ENCODE measurements at regions not wholly inside any gene's neighbourhood (a gene's known extent, or its start where the extent isn't known, plus 50 kb on each side); places are given as distances from the start of the nearest gene placed in this dataset.
"Not testable (repeated sequence)": the region's sequence is repeated elsewhere in the genome, so short reads cannot be mapped to it uniquely, and the experiment has no call there.

DNA sequence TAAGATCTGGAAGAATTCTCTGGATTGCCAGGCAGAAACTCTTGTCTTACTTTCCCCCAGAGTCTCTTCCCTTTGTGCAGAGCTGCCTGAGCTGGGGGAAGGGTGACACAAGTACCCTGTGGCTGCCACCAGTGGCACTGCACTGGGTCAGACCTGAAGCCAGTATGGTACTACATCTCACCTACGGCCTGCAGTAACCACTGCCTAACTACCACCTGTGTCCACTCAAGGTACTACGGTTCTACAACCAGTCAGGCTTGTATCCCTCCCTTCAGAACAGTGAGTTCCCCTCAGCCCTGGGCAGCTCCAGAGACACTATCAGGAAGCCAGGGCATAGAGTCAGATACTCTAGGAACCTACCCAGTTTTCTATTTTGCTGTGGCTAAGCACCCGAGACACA is 212.0 kb upstream of the POU5F2 start:
- ATAC-seq (ENCODE audit: insufficient number of reproducible peaks, low FRiP score, low read depth), result no peak
- Histone ChIP-seq H3K36me3 (no peaks in the 10 kb centered on the region), H3K9me3 (no peaks in the 10 kb centered on the region), H3K27me3 (replicated peaks; ENCODE audit: insufficient read depth) (no peaks in the 10 kb centered on the region), H3K4me1 (ENCODE audit: control insufficient read depth in 1 of 2, low read depth in 2 of 2) (no peaks in the 10 kb centered on the region), H3K27ac (no peak overlapping the region), H3K4me3 (no peak overlapping the region)
- TF ChIP-seq, protein P1, sequence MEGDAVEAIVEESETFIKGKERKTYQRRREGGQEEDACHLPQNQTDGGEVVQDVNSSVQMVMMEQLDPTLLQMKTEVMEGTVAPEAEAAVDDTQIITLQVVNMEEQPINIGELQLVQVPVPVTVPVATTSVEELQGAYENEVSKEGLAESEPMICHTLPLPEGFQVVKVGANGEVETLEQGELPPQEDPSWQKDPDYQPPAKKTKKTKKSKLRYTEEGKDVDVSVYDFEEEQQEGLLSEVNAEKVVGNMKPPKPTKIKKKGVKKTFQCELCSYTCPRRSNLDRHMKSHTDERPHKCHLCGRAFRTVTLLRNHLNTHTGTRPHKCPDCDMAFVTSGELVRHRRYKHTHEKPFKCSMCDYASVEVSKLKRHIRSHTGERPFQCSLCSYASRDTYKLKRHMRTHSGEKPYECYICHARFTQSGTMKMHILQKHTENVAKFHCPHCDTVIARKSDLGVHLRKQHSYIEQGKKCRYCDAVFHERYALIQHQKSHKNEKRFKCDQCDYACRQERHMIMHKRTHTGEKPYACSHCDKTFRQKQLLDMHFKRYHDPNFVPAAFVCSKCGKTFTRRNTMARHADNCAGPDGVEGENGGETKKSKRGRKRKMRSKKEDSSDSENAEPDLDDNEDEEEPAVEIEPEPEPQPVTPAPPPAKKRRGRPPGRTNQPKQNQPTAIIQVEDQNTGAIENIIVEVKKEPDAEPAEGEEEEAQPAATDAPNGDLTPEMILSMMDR (IDR thresholded peaks at IDR 0.05), result no peak
- DNase-seq (ENCODE audit: low spot score), result no peak

DNA sequence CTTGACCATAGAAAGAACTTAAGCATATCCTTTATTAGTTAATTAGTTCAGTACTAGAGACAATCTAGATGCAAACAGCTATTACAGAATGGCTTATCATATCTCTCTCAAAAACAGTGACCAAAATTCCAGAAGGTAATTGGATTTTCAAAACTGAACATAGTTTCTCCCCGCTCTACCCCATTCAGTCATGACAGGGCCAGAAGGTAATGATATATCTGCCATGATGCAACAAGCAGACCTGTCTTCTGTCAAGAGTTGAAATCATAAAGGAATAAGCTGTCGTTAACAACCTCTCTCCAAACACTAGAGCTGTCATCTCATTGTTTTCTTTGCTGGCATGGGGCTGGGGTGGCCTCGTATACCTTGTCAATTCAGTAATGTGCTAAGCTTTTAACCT is 200.5 kb upstream of the POU5F2 start:
- TF ChIP-seq, protein P1 (IDR thresholded peaks at IDR 0.05), result no peak
- ATAC-seq (ENCODE audit: insufficient number of reproducible peaks, low FRiP score, low read depth), result no peak

DNA sequence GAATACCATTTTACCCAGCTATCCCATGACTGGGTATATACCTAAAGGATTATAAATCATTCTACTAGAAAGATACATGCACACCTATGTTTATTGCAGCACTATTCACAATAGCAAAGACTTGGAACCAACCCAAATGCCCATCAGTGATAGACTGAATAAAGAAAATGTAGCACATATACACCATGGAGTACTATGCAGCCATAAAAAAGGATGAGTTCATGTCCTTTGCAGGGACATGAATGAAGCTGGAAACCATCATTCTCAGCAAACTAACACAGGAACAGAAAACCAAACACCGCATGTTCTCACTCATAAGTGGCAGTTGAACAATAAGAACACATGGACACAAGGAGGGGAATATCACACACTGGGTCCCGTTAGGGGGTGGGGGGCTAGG is 191.9 kb upstream of the POU5F2 start:
- not testable (repeated sequence) for H3K27ac ChIP-seq; H3K9me3 ChIP-seq; H3K4me3 ChIP-seq; ATAC-seq (ENCODE audit: insufficient number of reproducible peaks, low FRiP score, low read depth); H3K27me3 ChIP-seq (replicated peaks; ENCODE audit: insufficient read depth); DNase-seq (ENCODE audit: low spot score); H3K4me1 ChIP-seq (ENCODE audit: control insufficient read depth in 1 of 2, low read depth in 2 of 2); H3K36me3 ChIP-seq

More for the DNA sequence above, 200.5 kb upstream of the POU5F2 start:
- no peaks in the 10 kb centered on the region for H3K36me3 ChIP-seq
- H3K9me3 ChIP-seq, result no peaks in the 10 kb centered on the region
- H3K4me3 ChIP-seq, result no peak overlapping the region
- no peak overlapping the region for H3K27ac ChIP-seq
- no peak for DNase-seq (ENCODE audit: low spot score)
- H3K27me3 ChIP-seq (replicated peaks; ENCODE audit: insufficient read depth), result no peaks in the 10 kb centered on the region
- no peaks in the 10 kb centered on the region for H3K4me1 ChIP-seq (ENCODE audit: control insufficient read depth in 1 of 2, low read depth in 2 of 2)

DNA sequence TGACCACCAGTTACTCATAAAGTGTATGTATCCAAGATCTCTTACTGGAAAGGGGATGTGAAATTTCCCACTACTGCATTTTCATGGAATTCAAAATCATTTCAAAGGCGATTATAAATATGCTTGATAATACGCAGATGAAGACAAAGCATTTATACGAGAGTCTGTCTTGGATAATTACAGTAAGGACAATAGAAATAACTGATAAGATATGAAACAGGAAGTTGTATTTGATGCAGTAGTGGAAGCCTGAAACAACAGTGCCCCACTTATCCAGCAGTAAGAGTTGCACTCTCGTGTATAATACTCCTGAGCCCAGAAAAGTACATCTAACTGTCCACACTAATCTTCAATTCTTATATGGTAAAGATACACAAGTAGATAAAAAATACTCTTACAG is 188.7 kb upstream of the POU5F2 start:
- H3K27me3 ChIP-seq (replicated peaks; ENCODE audit: insufficient read depth), result no peaks in the 10 kb centered on the region
- H3K36me3 ChIP-seq, result no peaks in the 10 kb centered on the region
- TF ChIP-seq, protein P1 (IDR thresholded peaks at IDR 0.05), result no peak
- ATAC-seq (ENCODE audit: insufficient number of reproducible peaks, low FRiP score, low read depth) (no peak), DNase-seq (ENCODE audit: low spot score) (no peak)
- H3K9me3 ChIP-seq, result no peaks in the 10 kb centered on the region
- H3K4me3 ChIP-seq, result no peak overlapping the region
- no peak overlapping the region for H3K27ac ChIP-seq
- H3K4me1 ChIP-seq (ENCODE audit: control insufficient read depth in 1 of 2, low read depth in 2 of 2), result no peaks in the 10 kb centered on the region

DNA sequence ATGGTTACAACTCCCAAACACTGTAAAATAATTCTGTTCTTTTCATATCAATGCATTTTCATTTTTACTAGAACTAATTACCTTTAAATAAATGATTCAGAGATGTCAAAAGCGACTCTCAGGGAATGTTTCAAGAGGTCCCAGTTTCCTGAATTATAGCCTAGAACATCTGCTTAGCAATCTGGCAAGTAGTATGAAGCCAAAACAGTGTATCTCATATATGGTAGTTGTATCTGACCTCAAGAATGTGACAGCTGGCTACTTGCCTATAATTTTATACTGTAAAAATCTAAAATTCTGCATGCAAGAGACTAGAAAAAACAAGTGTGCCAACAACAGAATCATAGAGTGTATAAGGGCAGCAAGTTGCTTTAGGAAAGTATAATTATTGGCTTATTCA is 187.7 kb upstream of the POU5F2 start:
- no peaks in the 10 kb centered on the region for H3K36me3 ChIP-seq
- no peaks in the 10 kb centered on the region for H3K4me1 ChIP-seq (ENCODE audit: control insufficient read depth in 1 of 2, low read depth in 2 of 2)
- no peaks in the 10 kb centered on the region for H3K27me3 ChIP-seq (replicated peaks; ENCODE audit: insufficient read depth)
- TF ChIP-seq, protein P1 (IDR thresholded peaks at IDR 0.05), result no peak
- no peak overlapping the region for H3K4me3 ChIP-seq
- DNase-seq (ENCODE audit: low spot score) (no peak), ATAC-seq (ENCODE audit: insufficient number of reproducible peaks, low FRiP score, low read depth) (no peak)
- no peaks in the 10 kb centered on the region for H3K9me3 ChIP-seq
- H3K27ac ChIP-seq, result no peak overlapping the region

DNA sequence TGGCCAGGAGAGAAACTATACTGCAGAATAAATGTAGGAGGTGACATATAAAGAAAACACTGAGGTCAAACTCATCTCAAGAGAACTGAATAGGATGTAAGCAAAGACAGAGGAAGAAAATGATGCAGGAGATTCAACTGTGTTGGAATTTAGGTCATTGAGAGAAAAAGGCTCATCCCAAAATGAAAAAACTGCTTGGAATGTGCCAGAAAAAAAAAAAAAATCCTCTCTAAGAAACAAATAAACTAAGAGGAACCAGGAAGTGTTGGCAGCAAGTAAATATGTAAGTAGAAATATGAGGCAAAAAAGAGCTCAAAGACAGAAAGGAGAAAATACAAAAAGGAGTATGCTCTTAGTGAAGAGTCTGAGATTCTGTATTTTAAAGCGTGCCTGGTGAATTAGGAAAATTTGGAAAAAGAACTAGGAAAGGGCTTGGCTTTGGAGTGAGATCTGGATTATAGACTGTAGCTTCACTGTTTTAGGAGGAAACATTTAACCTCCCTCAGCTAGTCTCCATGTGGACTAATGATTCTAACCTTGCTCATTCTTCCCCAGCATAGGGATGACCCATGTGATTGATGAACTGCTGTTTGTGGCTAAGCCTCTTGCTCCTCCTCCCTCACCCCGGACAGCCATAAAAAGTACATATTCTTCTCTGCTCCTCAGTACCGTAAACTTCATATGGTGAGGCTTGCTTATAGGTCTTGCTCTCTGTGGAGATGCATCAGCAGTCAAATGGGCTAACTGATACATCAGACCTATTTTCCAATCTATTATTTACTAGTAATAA is 185.6 kb upstream of the POU5F2 start:
- ATAC-seq (ENCODE audit: insufficient number of reproducible peaks, low FRiP score, low read depth) (no peak), DNase-seq (ENCODE audit: low spot score) (no peak)
- TF ChIP-seq, protein P1 (IDR thresholded peaks at IDR 0.05), result no peak
- Histone ChIP-seq H3K27ac (no peak overlapping the region), H3K27me3 (replicated peaks; ENCODE audit: insufficient read depth) (no peaks in the 10 kb centered on the region), H3K9me3 (no peaks in the 10 kb centered on the region), H3K4me3 (no peak overlapping the region), H3K36me3 (no peaks in the 10 kb centered on the region), H3K4me1 (ENCODE audit: control insufficient read depth in 1 of 2, low read depth in 2 of 2) (no peaks in the 10 kb centered on the region)

Data from thoracic aorta (tissue), 2 donors.